ENCODE measurements at regions not wholly inside any gene's neighbourhood (a gene's known extent, or its start where the extent isn't known, plus 50 kb on each side); places are given as distances from the start of the nearest gene placed in this dataset.

GRCh38 chr4:128428397-128428796 is 140.8 kb upstream of the PGRMC2 start:
- Histone ChIP-seq H4K8ac (ENCODE audit: low read depth in 2 of 2, low read length in 2 of 2) (no peak overlapping the region), H3K27ac (ENCODE audit: insufficient read depth, low read length) (no peak overlapping the region), H2BK5ac (ENCODE audit: low read depth, low read length, poor library complexity, severe bottlenecking) (no peak overlapping the region), H4K91ac (ENCODE audit: insufficient read depth, low read depth, low read length) (no peak overlapping the region; the same call in 1 of the 2 replicates), H2BK15ac (ENCODE audit: low read depth, low read length) (no peak overlapping the region), H2BK20ac (ENCODE audit: low read depth, low read length) (peak overlapping the region; percentile 4; the same call in 1 of the 2 replicates), H3K4me2 (ENCODE audit: low read depth, low read length) (no peak overlapping the region), H3K27me3 (ENCODE audit: control insufficient read depth, insufficient read depth, low read length) (no peaks in the 10 kb centered on the region), H3K18ac (ENCODE audit: low read depth, low read length) (no peak overlapping the region), H3K9me3 (ENCODE audit: control insufficient read depth, insufficient read depth, low read length) (no peaks in the 10 kb centered on the region), H3K79me1 (ENCODE audit: low read depth in 1 of 2, low read length in 2 of 2) (no peaks in the 10 kb centered on the region), H2AFZ (replicated peaks; ENCODE audit: low read length, poor library complexity) (no peak overlapping the region), H4K5ac (ENCODE audit: low read depth, low read length) (no peak overlapping the region), H3K9me1 (ENCODE audit: insufficient read depth, low read length) (no peaks in the 10 kb centered on the region), H2BK120ac (ENCODE audit: low read depth, low read length) (no peak overlapping the region), H2AK9ac (replicated peaks; ENCODE audit: low read depth, low read length, poor library complexity) (no peak overlapping the region), H3K4ac (ENCODE audit: low read depth, low read length) (0 out of 2 replicates have a peak overlapping the region, but pooled peaks have one; percentile 11), H3K4me3 (ENCODE audit: insufficient read depth, low read depth, low read length) (no peak overlapping the region), H3K23ac (ENCODE audit: low read depth, low read length) (no peak overlapping the region), H3K36me3 (ENCODE audit: control insufficient read depth, insufficient read depth, low read length) (no peaks in the 10 kb centered on the region), H3K4me1 (ENCODE audit: control insufficient read depth, insufficient read depth, low read length) (peaks cover 5% of the 10 kb centered on the region), H4K20me1 (ENCODE audit: insufficient read depth, low read length) (no peaks in the 10 kb centered on the region), H3K9ac (ENCODE audit: low read depth, low read length) (no peak overlapping the region), H3K14ac (replicated peaks; ENCODE audit: low read depth, low read length) (0 out of 2 replicates have a peak overlapping the region, but pooled peaks have one; percentile 21), H3K56ac (ENCODE audit: extremely low read depth, insufficient read depth, low read length) (no peak overlapping the region), H2AK5ac (ENCODE audit: low read depth, low read length) (no peak overlapping the region)
- no CpG with 5 or more reads among the region's 3 CpGs for WGBS, 2 experiments (ENCODE audit: extremely low coverage in 2 of 2, insufficient read length in 1 of 2)
- no TSS peak for BruUV-seq (replicated peaks)
- CTCF ChIA-PET, result no interaction called here
- in situ Hi-C loops (cut with MboI; ENCODE audit: low sequenced_read_pairs), result no loop called here
- POLR2A ChIA-PET (ENCODE audit: unreplicated experiment), result no interaction called here
- TF ChIP-seq, protein P1, sequence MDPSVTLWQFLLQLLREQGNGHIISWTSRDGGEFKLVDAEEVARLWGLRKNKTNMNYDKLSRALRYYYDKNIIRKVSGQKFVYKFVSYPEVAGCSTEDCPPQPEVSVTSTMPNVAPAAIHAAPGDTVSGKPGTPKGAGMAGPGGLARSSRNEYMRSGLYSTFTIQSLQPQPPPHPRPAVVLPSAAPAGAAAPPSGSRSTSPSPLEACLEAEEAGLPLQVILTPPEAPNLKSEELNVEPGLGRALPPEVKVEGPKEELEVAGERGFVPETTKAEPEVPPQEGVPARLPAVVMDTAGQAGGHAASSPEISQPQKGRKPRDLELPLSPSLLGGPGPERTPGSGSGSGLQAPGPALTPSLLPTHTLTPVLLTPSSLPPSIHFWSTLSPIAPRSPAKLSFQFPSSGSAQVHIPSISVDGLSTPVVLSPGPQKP (IDR thresholded peaks at IDR 0.05; ENCODE audit: borderline replicate concordance, low read depth, low read length), result no peak
- TF ChIP-seq POLR2A (IDR thresholded peaks at IDR 0.05; ENCODE audit: low read depth, low read length) (no peak), USF2 (IDR thresholded peaks at IDR 0.05; ENCODE audit: low read depth, low read length) (no peak), BHLHE40 (IDR thresholded peaks at IDR 0.05; ENCODE audit: low read depth, low read length) (no peak), RAD21 (IDR thresholded peaks at IDR 0.05; ENCODE audit: low read length) (no peak), MXI1 (IDR thresholded peaks at IDR 0.05; ENCODE audit: borderline replicate concordance, low read depth, low read length) (no peak), MAFK (IDR thresholded peaks at IDR 0.05; ENCODE audit: low read depth, low read length) (no peak), RFX5 (IDR thresholded peaks at IDR 0.05; ENCODE audit: low read depth, low read length) (no peak), CHD1 (IDR thresholded peaks at IDR 0.05; ENCODE audit: low read depth, low read length) (no peak), FOS (IDR thresholded peaks at IDR 0.05; ENCODE audit: low read depth, low read length) (no peak), MAZ (IDR thresholded peaks at IDR 0.05; ENCODE audit: borderline replicate concordance, low read depth, low read length) (no peak), NFE2L2 (IDR thresholded peaks at IDR 0.05; ENCODE audit: low read depth, low read length) (no peak), CEBPB (IDR thresholded peaks at IDR 0.05; ENCODE audit: low read depth, low read length) (no peak), SMC3 (IDR thresholded peaks at IDR 0.05; ENCODE audit: low read depth, low read length) (no peak)
- ATAC-seq (ENCODE audit: low read depth) (no peak), DNase-seq (no peak)
- intact Hi-C loops (cut with micrococcal nuclease), result no loop called here
- dilution Hi-C loops (cut with HindIII; ENCODE audit: low sequenced_read_pairs, unreplicated experiment), result no loop called here

All from IMR-90 (cell line).